Muscle of leg (tissue), 3 donors: ENCODE measurements at regions not wholly inside any gene's neighbourhood (a gene's known extent, or its start where the extent isn't known, plus 50 kb on each side); places are given as distances from the start of the nearest gene placed in this dataset.

ENCODE experiments used
- DNase-seq: peaks from one replicate; pipeline ENCODE4 v3.0.0; 2013
- H3K27ac ChIP-seq: one replicate; pipeline ENCODE4 v1.5.1; 2013; ENCODE audit warnings: mild to moderate bottlenecking, low read length, control low read depth
- H3K27me3 ChIP-seq: one replicate; pipeline ENCODE4 v1.6.1; 2013; ENCODE audit warnings: low read length; ENCODE audit not compliant: control insufficient read depth, insufficient read depth
- H3K36me3 ChIP-seq: one replicate; pipeline ENCODE4 v1.6.1; 2013; ENCODE audit warnings: low read length; ENCODE audit not compliant: control insufficient read depth, insufficient read depth
- H3K4me1 ChIP-seq: one replicate; pipeline ENCODE4 v1.6.1; 2013; ENCODE audit warnings: low read length; ENCODE audit not compliant: control insufficient read depth, insufficient read depth
- H3K4me3 ChIP-seq: one replicate; pipeline ENCODE4 v1.5.1; 2013; ENCODE audit warnings: low read length, control low read depth
- H3K9me3 ChIP-seq: replicated peaks from 2 replicates; pipeline ENCODE4 v1.6.1; 2013; ENCODE audit warnings: low read depth, low read length; ENCODE audit not compliant: control insufficient read depth
- WGBS: methylation state at CpG from one replicate; pipeline ENCODE4 v1.1.5; 2013; ENCODE audit warnings: missing lambda C conversion rate; ENCODE audit not compliant: insufficient coverage; 5-methylcytosine and 5-hydroxymethylcytosine counted together

- Histone ChIP-seq H3K36me3 (no peaks in the 10 kb centered on the region), H3K27ac (no peak overlapping the region), H3K4me1 (no peaks in the 10 kb centered on the region), H3K4me3 (no peak overlapping the region), H3K9me3 (no peaks in the 10 kb centered on the region), H3K27me3 (peaks cover 4% of the 10 kb centered on the region)
- no peak for DNase-seq
- WGBS = 83% methylated on average over 1 of the region's 3 CpGs
Observed at GRCh38 chrX:42129022-42129940, 205.9 kb upstream of the CASK start.

- Histone ChIP-seq H3K4me3 (no peak overlapping the region), H3K4me1 (no peaks in the 10 kb centered on the region), H3K27me3 (peaks cover 4% of the 10 kb centered on the region), H3K9me3 (no peaks in the 10 kb centered on the region), H3K27ac (no peak overlapping the region), H3K36me3 (no peaks in the 10 kb centered on the region)
- WGBS = 54% methylated on average over 4 of the region's 4 CpGs
- peak; percentile 27 for DNase-seq
Observed at GRCh38 chrX:42128587-42128986, 205.2 kb upstream of the CASK start.

- Histone ChIP-seq H3K9me3 (no peaks in the 10 kb centered on the region), H3K4me1 (no peaks in the 10 kb centered on the region), H3K27me3 (peaks cover 5% of the 10 kb centered on the region), H3K36me3 (no peaks in the 10 kb centered on the region), H3K27ac (no peak overlapping the region), H3K4me3 (no peak overlapping the region)
- DNase-seq = no peak
- WGBS = no CpG with 5 or more reads among the region's 2 CpGs
Observed at GRCh38 chrX:42128020-42128419, 204.7 kb upstream of the CASK start.

GRCh38 chrX:42127563-42127962, 204.2 kb upstream of the CASK start:
- H3K9me3 ChIP-seq = no peaks in the 10 kb centered on the region
- H3K36me3 ChIP-seq = no peaks in the 10 kb centered on the region
- no peaks in the 10 kb centered on the region for H3K4me1 ChIP-seq
- H3K27ac ChIP-seq = no peak overlapping the region
- H3K4me3 ChIP-seq = no peak overlapping the region
- peaks cover 7% of the 10 kb centered on the region for H3K27me3 ChIP-seq
- no CpG with 5 or more reads among the region's 1 CpG for WGBS
- DNase-seq = peak; percentile 39

- no peak for DNase-seq
- H3K4me3 ChIP-seq = no peak overlapping the region
- peaks cover 5% of the 10 kb centered on the region for H3K27me3 ChIP-seq
- H3K4me1 ChIP-seq = no peaks in the 10 kb centered on the region
- H3K27ac ChIP-seq = no peak overlapping the region
- H3K36me3 ChIP-seq = no peaks in the 10 kb centered on the region
- H3K9me3 ChIP-seq = no peaks in the 10 kb centered on the region
- WGBS = 100% methylated on average over 1 of the region's 4 CpGs
Observed at GRCh38 chrX:42123369-42123768, 200.0 kb upstream of the CASK start.

- no peak overlapping the region for H3K4me3 ChIP-seq
- no peak for DNase-seq
- H3K27ac ChIP-seq = no peak overlapping the region
- no CpG with 5 or more reads among the region's 1 CpG for WGBS
- H3K9me3 ChIP-seq = no peaks in the 10 kb centered on the region
- H3K36me3 ChIP-seq = no peaks in the 10 kb centered on the region
- H3K4me1 ChIP-seq = no peaks in the 10 kb centered on the region
- peaks cover 10% of the 10 kb centered on the region for H3K27me3 ChIP-seq
Observed at GRCh38 chrX:42119076-42119475, 195.7 kb upstream of the CASK start.

- no CpG with 5 or more reads among the region's 2 CpGs for WGBS
- no peak overlapping the region for H3K27ac ChIP-seq
Observed at GRCh38 chrX:42117318-42117717, 194.0 kb upstream of the CASK start.

GRCh38 chrX:42109428-42109827, 186.1 kb upstream of the CASK start:
- DNase-seq = no peak
- Histone ChIP-seq H3K27ac (no peak overlapping the region), H3K4me1 (no peaks in the 10 kb centered on the region), H3K27me3 (peaks cover 8% of the 10 kb centered on the region), H3K9me3 (no peaks in the 10 kb centered on the region), H3K4me3 (no peak overlapping the region), H3K36me3 (no peaks in the 10 kb centered on the region)
- WGBS = no CpG with 5 or more reads among the region's 2 CpGs

More at GRCh38 chrX:42117318-42117717, 194.0 kb upstream of the CASK start:
- H3K9me3 ChIP-seq = no peaks in the 10 kb centered on the region
- DNase-seq = no peak
- H3K4me3 ChIP-seq = no peak overlapping the region
- H3K4me1 ChIP-seq = no peaks in the 10 kb centered on the region
- H3K27me3 ChIP-seq = peaks cover 10% of the 10 kb centered on the region
- H3K36me3 ChIP-seq = no peaks in the 10 kb centered on the region

GRCh38 chrX:42107495-42108488, 184.4 kb upstream of the CASK start:
- peaks cover 5% of the 10 kb centered on the region for H3K27me3 ChIP-seq
- DNase-seq = no peak
- H3K27ac ChIP-seq = no peak overlapping the region
- H3K4me1 ChIP-seq = no peaks in the 10 kb centered on the region
- no peaks in the 10 kb centered on the region for H3K36me3 ChIP-seq
- 70% methylated on average over 4 of the region's 8 CpGs for WGBS
- H3K9me3 ChIP-seq = no peaks in the 10 kb centered on the region
- no peak overlapping the region for H3K4me3 ChIP-seq

- Histone ChIP-seq H3K4me1 (no peaks in the 10 kb centered on the region), H3K27ac (no peak overlapping the region), H3K9me3 (no peaks in the 10 kb centered on the region), H3K4me3 (no peak overlapping the region), H3K36me3 (no peaks in the 10 kb centered on the region), H3K27me3 (peaks cover 9% of the 10 kb centered on the region)
- DNase-seq = no peak
- WGBS = no CpG with 5 or more reads among the region's 2 CpGs
Observed at GRCh38 chrX:42106556-42106955, 183.2 kb upstream of the CASK start.
